ENCODE measurements at regions not wholly inside any gene's neighbourhood (a gene's known extent, or its start where the extent isn't known, plus 50 kb on each side); places are given as distances from the start of the nearest gene placed in this dataset.

GRCh38 chr4:63122955-63123354 lies 1286.3 kb downstream of the TECRL start:
- Histone ChIP-seq H3K4me1 (ENCODE audit: insufficient read depth) (no peaks in the 10 kb centered on the region), H3K27ac (no peak overlapping the region), H3K36me3 (replicated peaks; ENCODE audit: insufficient read depth, low read depth) (no peaks in the 10 kb centered on the region), H4K20me1 (ENCODE audit: insufficient read depth, poor library complexity, severe bottlenecking) (no peaks in the 10 kb centered on the region), H3K4me2 (no peak overlapping the region), H3K79me2 (no peaks in the 10 kb centered on the region), H3K9me3 (ENCODE audit: low read depth) (no peaks in the 10 kb centered on the region), H3K27me3 (no peaks in the 10 kb centered on the region), H2AFZ (no peak overlapping the region), H3K9me2 (replicated peaks; ENCODE audit: insufficient read depth) (no peaks in the 10 kb centered on the region), H3K4me3 (no peak overlapping the region)
- 100% methylated on average over 2 of the region's 2 CpGs for WGBS (ENCODE audit: low lambda C conversion rate, missing lambda C conversion rate)
- TF ChIP-seq EZH2phosphoT487 (IDR thresholded peaks at IDR 0.05; ENCODE audit: low read depth, severe bottlenecking, unreplicated experiment), result no peak
- TF ChIP-seq, protein P1, sequence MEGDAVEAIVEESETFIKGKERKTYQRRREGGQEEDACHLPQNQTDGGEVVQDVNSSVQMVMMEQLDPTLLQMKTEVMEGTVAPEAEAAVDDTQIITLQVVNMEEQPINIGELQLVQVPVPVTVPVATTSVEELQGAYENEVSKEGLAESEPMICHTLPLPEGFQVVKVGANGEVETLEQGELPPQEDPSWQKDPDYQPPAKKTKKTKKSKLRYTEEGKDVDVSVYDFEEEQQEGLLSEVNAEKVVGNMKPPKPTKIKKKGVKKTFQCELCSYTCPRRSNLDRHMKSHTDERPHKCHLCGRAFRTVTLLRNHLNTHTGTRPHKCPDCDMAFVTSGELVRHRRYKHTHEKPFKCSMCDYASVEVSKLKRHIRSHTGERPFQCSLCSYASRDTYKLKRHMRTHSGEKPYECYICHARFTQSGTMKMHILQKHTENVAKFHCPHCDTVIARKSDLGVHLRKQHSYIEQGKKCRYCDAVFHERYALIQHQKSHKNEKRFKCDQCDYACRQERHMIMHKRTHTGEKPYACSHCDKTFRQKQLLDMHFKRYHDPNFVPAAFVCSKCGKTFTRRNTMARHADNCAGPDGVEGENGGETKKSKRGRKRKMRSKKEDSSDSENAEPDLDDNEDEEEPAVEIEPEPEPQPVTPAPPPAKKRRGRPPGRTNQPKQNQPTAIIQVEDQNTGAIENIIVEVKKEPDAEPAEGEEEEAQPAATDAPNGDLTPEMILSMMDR (IDR thresholded peaks at IDR 0.05; ENCODE audit: poor library complexity), result no peak
- no peak for TF ChIP-seq EZH2 (IDR thresholded peaks at IDR 0.05; ENCODE audit: borderline replicate concordance)
- no peak for DNase-seq (ENCODE audit: low spot score)

- H3K9me2 ChIP-seq (replicated peaks; ENCODE audit: insufficient read depth), result no peaks in the 10 kb centered on the region
- no peak for DNase-seq (ENCODE audit: low spot score)
- no peaks in the 10 kb centered on the region for H3K27me3 ChIP-seq
- H3K27ac ChIP-seq, result no peak overlapping the region
- H4K20me1 ChIP-seq (ENCODE audit: insufficient read depth, poor library complexity, severe bottlenecking), result no peaks in the 10 kb centered on the region
- H3K36me3 ChIP-seq (replicated peaks; ENCODE audit: insufficient read depth, low read depth), result no peaks in the 10 kb centered on the region
- H3K9me3 ChIP-seq (ENCODE audit: low read depth), result no peaks in the 10 kb centered on the region
- no peaks in the 10 kb centered on the region for H3K4me1 ChIP-seq (ENCODE audit: insufficient read depth)
- TF ChIP-seq EZH2 (IDR thresholded peaks at IDR 0.05; ENCODE audit: borderline replicate concordance) (no peak), EZH2phosphoT487 (IDR thresholded peaks at IDR 0.05; ENCODE audit: low read depth, severe bottlenecking, unreplicated experiment) (no peak)
- TF ChIP-seq, protein P1 (IDR thresholded peaks at IDR 0.05; ENCODE audit: poor library complexity), result no peak
- no peak overlapping the region for H2AFZ ChIP-seq
- 87% methylated on average over 3 of the region's 3 CpGs for WGBS (ENCODE audit: low lambda C conversion rate, missing lambda C conversion rate)
- no peaks in the 10 kb centered on the region for H3K79me2 ChIP-seq
- no peak overlapping the region for H3K4me3 ChIP-seq
- H3K4me2 ChIP-seq, result no peak overlapping the region
Measured at GRCh38 chr4:63106600-63106999, 1302.7 kb downstream of the TECRL start.

DNA sequence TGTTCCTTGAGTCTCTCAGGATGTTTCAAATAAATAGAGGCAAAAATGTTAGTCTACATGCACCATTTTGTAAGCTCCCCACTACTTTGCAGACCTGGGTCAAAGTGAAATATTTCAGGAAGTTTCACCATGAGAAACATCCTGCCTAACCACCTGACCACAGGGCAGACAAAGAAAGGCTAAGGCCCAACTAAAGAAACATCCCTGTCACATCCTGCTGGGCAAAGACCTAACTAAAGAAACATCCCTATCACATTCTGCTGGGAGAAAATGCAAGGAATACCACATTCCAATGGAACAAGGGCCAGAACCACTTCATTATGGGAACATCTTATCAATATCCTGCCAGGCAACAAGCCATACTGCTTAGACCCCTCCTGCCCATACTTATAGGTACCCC lies 1303.4 kb downstream of the TECRL start:
- H3K79me2 ChIP-seq, result no peaks in the 10 kb centered on the region
- DNase-seq (ENCODE audit: low spot score), result no peak
- H4K20me1 ChIP-seq (ENCODE audit: insufficient read depth, poor library complexity, severe bottlenecking), result no peaks in the 10 kb centered on the region
- no peak overlapping the region for H3K4me2 ChIP-seq
- no peak overlapping the region for H3K27ac ChIP-seq
- TF ChIP-seq EZH2 (IDR thresholded peaks at IDR 0.05; ENCODE audit: borderline replicate concordance) (no peak), EZH2phosphoT487 (IDR thresholded peaks at IDR 0.05; ENCODE audit: low read depth, severe bottlenecking, unreplicated experiment) (no peak)
- TF ChIP-seq, protein P1 (IDR thresholded peaks at IDR 0.05; ENCODE audit: poor library complexity), result no peak
- no peak overlapping the region for H2AFZ ChIP-seq
- H3K9me3 ChIP-seq (ENCODE audit: low read depth), result no peaks in the 10 kb centered on the region
- no peaks in the 10 kb centered on the region for H3K36me3 ChIP-seq (replicated peaks; ENCODE audit: insufficient read depth, low read depth)
- no peaks in the 10 kb centered on the region for H3K27me3 ChIP-seq
- no peaks in the 10 kb centered on the region for H3K9me2 ChIP-seq (replicated peaks; ENCODE audit: insufficient read depth)
- no peaks in the 10 kb centered on the region for H3K4me1 ChIP-seq (ENCODE audit: insufficient read depth)
- no peak overlapping the region for H3K4me3 ChIP-seq

- WGBS (ENCODE audit: low lambda C conversion rate, missing lambda C conversion rate), result 96% methylated on average over 1 of the region's 1 CpG
- Histone ChIP-seq H3K9me3 (ENCODE audit: low read depth) (no peaks in the 10 kb centered on the region), H3K79me2 (no peaks in the 10 kb centered on the region), H3K9me2 (replicated peaks; ENCODE audit: insufficient read depth) (no peaks in the 10 kb centered on the region), H3K4me3 (no peak overlapping the region), H4K20me1 (ENCODE audit: insufficient read depth, poor library complexity, severe bottlenecking) (no peaks in the 10 kb centered on the region), H3K27me3 (no peaks in the 10 kb centered on the region), H3K4me1 (ENCODE audit: insufficient read depth) (no peaks in the 10 kb centered on the region), H3K36me3 (replicated peaks; ENCODE audit: insufficient read depth, low read depth) (no peaks in the 10 kb centered on the region), H2AFZ (no peak overlapping the region), H3K27ac (no peak overlapping the region), H3K4me2 (no peak overlapping the region)
- DNase-seq (ENCODE audit: low spot score), result no peak
- TF ChIP-seq, protein P1 (IDR thresholded peaks at IDR 0.05; ENCODE audit: poor library complexity), result no peak
- no peak for TF ChIP-seq EZH2phosphoT487 (IDR thresholded peaks at IDR 0.05; ENCODE audit: low read depth, severe bottlenecking, unreplicated experiment)
- no peak for TF ChIP-seq EZH2 (IDR thresholded peaks at IDR 0.05; ENCODE audit: borderline replicate concordance)
Measured at GRCh38 chr4:63090641-63091040, 1318.6 kb downstream of the TECRL start.
